ENCODE measurements at regions not wholly inside any gene's neighbourhood (a gene's known extent, or its start where the extent isn't known, plus 50 kb on each side); places are given as distances from the start of the nearest gene placed in this dataset.

DNA sequence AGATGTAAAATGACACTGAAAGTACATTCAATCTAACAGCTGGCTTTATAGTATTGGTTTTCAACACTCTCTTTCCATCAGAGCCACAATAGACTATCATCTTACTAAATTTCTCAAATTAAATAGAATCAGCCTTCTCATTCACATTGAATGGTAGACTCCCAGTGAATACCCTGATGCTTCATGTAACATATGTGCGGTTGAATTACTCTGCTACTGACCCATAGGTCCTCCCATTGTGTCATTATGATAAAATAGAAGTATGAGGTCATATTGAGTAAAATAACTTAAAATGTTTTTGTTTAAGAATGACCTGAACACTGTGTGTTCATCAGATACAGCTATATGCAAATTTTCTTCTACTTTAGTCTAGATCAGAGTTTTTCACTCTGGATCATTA lies 75.9 kb upstream of the ADAMTSL1 start:
- Histone ChIP-seq H3K27me3 (ENCODE audit: control insufficient read depth, insufficient read depth, low read length, poor library complexity, severe bottlenecking) (no peaks in the 10 kb centered on the region), H3K4me1 (ENCODE audit: control insufficient read depth, insufficient read depth, low read length) (no peaks in the 10 kb centered on the region), H3K9me3 (ENCODE audit: control insufficient read depth, low read length) (no peaks in the 10 kb centered on the region), H3K27ac (ENCODE audit: insufficient read depth, low read depth, low read length, poor library complexity, severe bottlenecking) (no peak overlapping the region), H3K4me3 (ENCODE audit: insufficient read depth, low read depth, low read length) (no peak overlapping the region), H3K36me3 (ENCODE audit: control insufficient read depth, insufficient read depth, low read length) (no peaks in the 10 kb centered on the region)
- 83 to 100% methylated on average over 1 of the region's 1 CpG for WGBS, 2 experiments

DNA sequence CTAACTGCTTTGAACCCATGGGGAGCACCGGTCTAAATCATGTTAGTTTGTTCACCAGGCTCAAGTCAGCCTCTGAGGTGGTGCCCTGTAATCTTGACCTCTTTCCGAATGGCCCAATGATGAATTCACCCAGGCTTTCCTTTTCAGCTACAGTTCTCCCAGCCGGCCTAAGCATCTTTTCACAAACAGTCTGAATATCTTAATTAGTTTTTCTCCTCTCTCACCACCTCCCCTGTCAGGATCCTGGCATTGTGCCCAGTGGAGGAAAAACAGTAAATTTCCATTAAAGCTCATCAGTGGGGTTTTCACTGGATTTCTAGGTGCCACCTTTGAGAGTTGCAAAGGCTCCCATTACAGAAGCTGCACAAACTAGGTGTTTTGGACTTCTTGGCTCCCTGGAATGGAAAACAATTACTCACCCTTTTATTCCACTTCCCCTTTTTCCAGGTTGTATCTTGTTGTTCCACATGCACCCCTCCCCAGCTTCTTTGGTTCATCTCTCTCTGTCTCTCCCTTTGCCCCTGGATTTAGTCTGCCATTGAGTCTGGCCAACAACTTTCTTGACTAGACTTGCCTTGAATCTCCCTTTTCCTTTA lies 69.4 kb upstream of the ADAMTSL1 start:
- Histone ChIP-seq H3K4me1 (ENCODE audit: control insufficient read depth, insufficient read depth, low read length) (no peaks in the 10 kb centered on the region), H3K4me3 (ENCODE audit: insufficient read depth, low read depth, low read length) (no peak overlapping the region), H3K27me3 (ENCODE audit: control insufficient read depth, insufficient read depth, low read length, poor library complexity, severe bottlenecking) (no peaks in the 10 kb centered on the region), H3K36me3 (ENCODE audit: control insufficient read depth, insufficient read depth, low read length) (no peaks in the 10 kb centered on the region), H3K27ac (ENCODE audit: insufficient read depth, low read depth, low read length, poor library complexity, severe bottlenecking) (no peak overlapping the region), H3K9me3 (ENCODE audit: control insufficient read depth, low read length) (no peaks in the 10 kb centered on the region)
- WGBS, 2 experiments, result 86 to 88% methylated on average over 3 of the region's 3 CpGs

DNA sequence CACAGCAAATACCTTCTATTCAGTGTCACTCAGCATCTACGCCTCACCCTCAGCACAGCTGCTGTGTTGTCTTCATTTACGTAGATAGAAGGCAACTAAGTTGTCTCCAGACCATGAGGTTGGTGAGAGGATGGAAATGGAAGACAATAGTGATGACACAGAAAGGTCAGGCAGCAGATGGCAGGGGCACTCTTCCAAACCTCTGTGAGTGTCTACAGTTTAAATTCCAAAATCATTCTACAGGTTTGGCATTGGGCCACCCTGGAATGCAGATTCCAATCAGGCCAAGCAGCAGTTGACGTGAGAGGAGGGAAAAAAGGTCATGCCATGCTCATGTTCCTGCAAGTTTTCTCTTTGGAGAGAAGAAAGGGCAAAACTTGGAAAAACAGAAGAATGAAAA lies 68.7 kb upstream of the ADAMTSL1 start:
- no peak overlapping the region for H3K27ac ChIP-seq (ENCODE audit: insufficient read depth, low read depth, low read length, poor library complexity, severe bottlenecking)
- H3K4me3 ChIP-seq (ENCODE audit: insufficient read depth, low read depth, low read length), result no peak overlapping the region
- H3K9me3 ChIP-seq (ENCODE audit: control insufficient read depth, low read length), result no peaks in the 10 kb centered on the region
- H3K27me3 ChIP-seq (ENCODE audit: control insufficient read depth, insufficient read depth, low read length, poor library complexity, severe bottlenecking), result no peaks in the 10 kb centered on the region
- H3K4me1 ChIP-seq (ENCODE audit: control insufficient read depth, insufficient read depth, low read length), result no peaks in the 10 kb centered on the region
- 94 to 98% methylated on average over 3 of the region's 3 CpGs for WGBS, 2 experiments
- no peaks in the 10 kb centered on the region for H3K36me3 ChIP-seq (ENCODE audit: control insufficient read depth, insufficient read depth, low read length)

DNA sequence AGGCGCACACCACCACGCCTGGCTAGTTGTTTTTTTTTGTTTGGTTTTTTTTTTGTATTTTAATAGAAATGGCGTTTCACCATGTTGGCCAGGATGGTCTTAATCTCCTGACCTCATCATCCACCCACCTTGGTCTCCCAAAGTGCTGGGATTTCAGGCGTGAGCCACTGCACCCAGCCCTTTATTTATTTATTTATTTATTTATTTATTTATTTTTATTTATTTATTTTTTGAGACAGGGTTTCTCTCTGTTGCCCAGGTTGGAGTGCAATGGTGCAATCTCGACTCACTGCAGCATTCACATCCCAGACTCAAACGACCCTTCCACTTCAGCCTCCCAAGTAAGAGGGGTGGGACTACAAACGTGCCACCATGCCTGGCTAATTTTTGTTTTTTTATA lies 63.0 kb upstream of the ADAMTSL1 start:
- Histone ChIP-seq H3K9me3 (ENCODE audit: control insufficient read depth, low read length) (no peaks in the 10 kb centered on the region), H3K4me3 (ENCODE audit: insufficient read depth, low read depth, low read length) (no peak overlapping the region), H3K27me3 (ENCODE audit: control insufficient read depth, insufficient read depth, low read length, poor library complexity, severe bottlenecking) (no peaks in the 10 kb centered on the region), H3K4me1 (ENCODE audit: control insufficient read depth, insufficient read depth, low read length) (no peaks in the 10 kb centered on the region), H3K27ac (ENCODE audit: insufficient read depth, low read depth, low read length, poor library complexity, severe bottlenecking) (no peak overlapping the region), H3K36me3 (ENCODE audit: control insufficient read depth, insufficient read depth, low read length) (no peaks in the 10 kb centered on the region)
- WGBS, 2 experiments, result 90 to 93% methylated on average over 6 of the region's 7 CpGs

DNA sequence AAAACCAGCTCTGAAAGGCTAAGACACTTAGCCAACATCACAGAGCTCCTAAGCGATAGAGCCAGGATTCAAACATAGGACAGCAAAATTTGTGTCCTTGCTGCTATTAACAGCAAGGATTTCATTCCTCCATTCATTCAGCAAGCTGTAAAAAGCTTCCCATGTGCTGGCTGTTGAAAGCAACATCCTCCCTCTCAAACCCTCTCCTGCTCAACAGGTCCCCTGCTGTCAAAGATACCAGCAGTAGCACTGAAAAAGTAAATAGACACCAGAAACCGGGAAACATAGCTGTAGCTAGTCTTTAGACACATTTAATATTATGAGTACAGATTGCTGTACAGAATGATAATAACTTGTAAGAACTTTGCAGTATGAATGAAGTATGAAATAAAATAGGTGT lies 52.6 kb upstream of the ADAMTSL1 start:
- H3K4me3 ChIP-seq (ENCODE audit: insufficient read depth, low read depth, low read length), result no peak overlapping the region
- no peak overlapping the region for H3K27ac ChIP-seq (ENCODE audit: insufficient read depth, low read depth, low read length, poor library complexity, severe bottlenecking)
- H3K36me3 ChIP-seq (ENCODE audit: control insufficient read depth, insufficient read depth, low read length), result no peaks in the 10 kb centered on the region
- H3K27me3 ChIP-seq (ENCODE audit: control insufficient read depth, insufficient read depth, low read length, poor library complexity, severe bottlenecking), result no peaks in the 10 kb centered on the region
- WGBS, 2 experiments, result 71 to 94% methylated on average over 1 to 2 of the region's 2 CpGs
- H3K9me3 ChIP-seq (ENCODE audit: control insufficient read depth, low read length), result no peaks in the 10 kb centered on the region
- no peaks in the 10 kb centered on the region for H3K4me1 ChIP-seq (ENCODE audit: control insufficient read depth, insufficient read depth, low read length)

DNA sequence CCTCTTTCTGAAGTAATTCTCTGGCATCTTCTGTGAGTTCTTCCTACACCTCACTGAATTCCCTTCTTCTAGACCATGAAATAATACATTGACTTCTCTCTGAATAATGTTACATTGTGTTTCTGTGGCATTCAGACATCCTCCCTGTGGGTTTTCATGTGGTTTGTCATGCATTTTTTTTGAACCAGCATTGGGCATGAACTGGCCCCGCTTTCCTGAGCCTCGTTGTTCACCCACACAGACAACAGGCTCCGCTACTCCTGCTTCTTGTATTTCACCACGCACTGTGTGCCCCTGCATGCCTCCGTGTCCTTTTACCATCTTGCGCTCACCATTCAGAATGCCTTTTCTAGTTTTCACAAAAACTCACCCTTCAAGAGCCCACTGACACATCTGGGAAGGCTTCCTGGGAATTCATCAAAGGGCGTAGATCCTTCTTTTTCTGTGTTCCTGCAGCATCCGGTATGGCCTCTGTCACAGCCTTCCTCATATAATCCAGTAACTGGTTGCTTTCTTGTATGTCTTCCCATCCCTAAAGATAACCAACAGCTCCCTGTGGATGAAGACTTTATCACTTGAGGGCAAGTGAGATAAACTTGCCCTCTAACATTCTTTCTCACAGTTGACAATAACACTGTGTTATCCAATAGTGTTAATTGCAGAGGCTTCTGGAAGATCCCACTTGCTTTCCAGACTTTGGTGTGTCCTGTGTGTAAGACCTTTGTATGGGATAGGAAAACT lies 51.5 kb upstream of the ADAMTSL1 start:
- Histone ChIP-seq H3K9me3 (ENCODE audit: control insufficient read depth, low read length) (no peaks in the 10 kb centered on the region), H3K4me1 (ENCODE audit: control insufficient read depth, insufficient read depth, low read length) (no peaks in the 10 kb centered on the region), H3K36me3 (ENCODE audit: control insufficient read depth, insufficient read depth, low read length) (no peaks in the 10 kb centered on the region), H3K27me3 (ENCODE audit: control insufficient read depth, insufficient read depth, low read length, poor library complexity, severe bottlenecking) (no peaks in the 10 kb centered on the region), H3K4me3 (ENCODE audit: insufficient read depth, low read depth, low read length) (no peak overlapping the region), H3K27ac (ENCODE audit: insufficient read depth, low read depth, low read length, poor library complexity, severe bottlenecking) (no peak overlapping the region)
- 91 to 95% methylated on average over 8 of the region's 8 CpGs for WGBS, 2 experiments

DNA sequence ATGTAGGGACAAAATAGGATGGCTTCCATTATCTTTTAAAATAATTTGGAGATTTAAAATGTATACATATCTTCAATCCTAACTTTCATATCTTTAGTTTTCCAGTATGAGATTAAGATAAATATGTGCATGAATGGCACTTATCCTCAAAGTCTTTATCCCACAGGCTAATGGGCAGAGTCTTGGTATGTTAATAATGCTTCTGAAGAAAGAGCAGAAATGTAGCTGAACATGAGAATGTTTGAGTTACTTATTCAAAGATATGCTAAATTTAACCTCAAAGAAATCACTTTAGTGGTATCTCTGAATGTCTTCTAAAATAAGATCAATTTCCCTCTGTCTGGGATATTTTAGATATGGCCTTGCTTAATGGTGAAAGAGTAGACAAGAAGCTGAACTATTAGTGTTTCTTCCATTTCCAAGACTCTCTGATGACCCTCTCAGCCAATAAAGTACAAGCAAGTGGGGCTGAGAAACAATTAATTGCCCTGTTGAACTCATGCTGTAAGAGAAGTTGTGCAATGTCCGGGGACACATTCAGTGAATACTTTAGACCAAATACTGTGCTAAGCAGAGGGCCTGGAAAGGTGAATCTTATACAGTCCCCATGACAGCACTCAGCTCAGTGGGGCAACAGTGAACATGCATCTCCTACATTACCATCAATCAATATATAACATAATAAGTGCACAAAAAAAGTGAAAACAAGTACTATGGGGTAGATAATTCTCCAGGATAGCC lies 50.0 kb upstream of the ADAMTSL1 start:
- Histone ChIP-seq H3K4me1 (ENCODE audit: control insufficient read depth, insufficient read depth, low read length) (no peaks in the 10 kb centered on the region), H3K9me3 (ENCODE audit: control insufficient read depth, low read length) (no peaks in the 10 kb centered on the region), H3K4me3 (ENCODE audit: insufficient read depth, low read depth, low read length) (no peak overlapping the region), H3K27ac (ENCODE audit: insufficient read depth, low read depth, low read length, poor library complexity, severe bottlenecking) (no peak overlapping the region), H3K36me3 (ENCODE audit: control insufficient read depth, insufficient read depth, low read length) (no peaks in the 10 kb centered on the region), H3K27me3 (ENCODE audit: control insufficient read depth, insufficient read depth, low read length, poor library complexity, severe bottlenecking) (no peaks in the 10 kb centered on the region)
- WGBS, 2 experiments, result 94 to 100% methylated on average over 1 of the region's 1 CpG
